Effector memory CD8-positive, alpha-beta T cell (primary cell): ENCODE measurements at regions not wholly inside any gene's neighbourhood (a gene's known extent, or its start where the extent isn't known, plus 50 kb on each side); places are given as distances from the start of the nearest gene placed in this dataset.

Experiments
- ATAC-seq: fragments of 150-1000 bp; cut with Tn5 transposase; replicated peaks from 2 replicates; pipeline ENCODE4 v1.10.0; 2021; ENCODE audit warnings: mild to moderate bottlenecking, moderate library complexity
- DNase-seq, 3 experiments: peaks; one replicate each; pipeline ENCODE4 v3.0.0; 2021
- H3K27ac Mint-ChIP-seq, 2 donors: one replicate each; pipeline ENCODE4 v1.8.0; 2022; ENCODE audit warnings: mild to moderate bottlenecking in 2 of 2, mixed read lengths in 2 of 2, moderate library complexity in 2 of 2
- H3K27me3 Mint-ChIP-seq, 2 donors: one replicate each; pipeline ENCODE4 v1.8.0; 2022; ENCODE audit warnings: mixed read lengths in 2 of 2
- H3K36me3 Mint-ChIP-seq: one replicate; pipeline ENCODE4 v1.8.0; 2022; ENCODE audit warnings: mild to moderate bottlenecking, moderate library complexity, mixed read lengths; ENCODE audit not compliant: insufficient read depth
- H3K4me1 Mint-ChIP-seq, 2 donors: one replicate each; pipeline ENCODE4 v1.8.0; 2022; ENCODE audit warnings: low read depth in 2 of 2, mixed read lengths in 2 of 2
- H3K4me3 Mint-ChIP-seq, 2 donors: one replicate each; pipeline ENCODE4 v1.8.0; 2022; ENCODE audit warnings: mild to moderate bottlenecking in 2 of 2, mixed read lengths in 2 of 2, moderate library complexity in 2 of 2
- H3K9me3 Mint-ChIP-seq, 2 donors: one replicate each; pipeline ENCODE4 v1.8.0; 2022; ENCODE audit warnings: mixed read lengths in 2 of 2

GRCh38 chr15:69661871-69662644 is 209.4 kb downstream of the RPLP1 start:
- ATAC-seq: no peak
- no peaks in the 10 kb centered on the region for H3K9me3 Mint-ChIP-seq
- no peak overlapping the region for H3K4me3 Mint-ChIP-seq
- H3K27ac Mint-ChIP-seq: no peak overlapping the region
- H3K4me1 Mint-ChIP-seq: peaks cover 24 to 37% of the 10 kb centered on the region in 2 donors
- no peaks in the 10 kb centered on the region for H3K36me3 Mint-ChIP-seq
- no peak for DNase-seq
- H3K27me3 Mint-ChIP-seq: no peaks in the 10 kb centered on the region

DNA sequence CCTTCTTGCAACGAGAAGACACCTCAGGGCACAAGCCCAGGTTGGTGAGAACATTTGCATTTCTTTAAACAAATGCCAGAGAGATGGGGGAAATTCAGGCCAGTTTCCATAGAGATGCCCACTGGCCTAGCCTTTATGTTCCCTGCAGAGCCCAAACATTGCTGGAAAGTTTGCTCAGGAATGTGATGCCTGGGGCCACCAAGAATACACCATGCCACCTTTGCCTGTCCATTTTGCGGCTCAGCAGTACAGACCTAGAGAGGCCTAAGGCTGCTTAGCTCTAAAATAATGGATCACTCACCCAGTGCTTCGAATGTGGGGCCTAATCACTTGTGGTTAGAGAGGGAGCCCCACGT is 210.0 kb downstream of the RPLP1 start:
- Mint-ChIP-seq H3K27me3 (no peaks in the 10 kb centered on the region), H3K4me1 (peaks cover 24 to 40% of the 10 kb centered on the region in 2 donors), H3K4me3 (no peak overlapping the region), H3K9me3 (no peaks in the 10 kb centered on the region), H3K36me3 (no peaks in the 10 kb centered on the region), H3K27ac (peak overlapping the region in 1 of 2 donors; percentile 14)
- ATAC-seq (no peak), DNase-seq (no peak)

GRCh38 chr15:69663441-69663840 is 210.8 kb downstream of the RPLP1 start:
- Mint-ChIP-seq H3K27ac (no peak overlapping the region), H3K4me3 (no peak overlapping the region), H3K9me3 (no peaks in the 10 kb centered on the region)

DNA sequence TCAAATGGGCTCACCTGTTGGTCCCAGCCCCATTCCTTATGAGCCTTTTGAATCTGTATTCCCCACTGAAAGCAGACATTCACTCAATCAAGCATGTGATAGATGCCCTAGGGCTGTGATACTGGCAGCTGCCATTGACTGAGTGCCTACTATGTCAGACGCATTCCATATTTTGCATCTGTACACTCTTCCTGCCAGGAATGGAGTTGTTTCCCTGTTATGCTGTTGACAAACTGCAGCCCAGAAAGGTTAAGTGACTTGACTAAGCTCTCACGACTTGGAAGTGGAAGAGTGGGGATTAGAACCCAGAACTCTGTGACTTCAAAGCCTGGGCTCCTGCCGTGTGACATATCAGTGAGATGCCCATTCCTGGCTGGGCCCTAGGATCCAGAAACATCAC is 211.4 kb downstream of the RPLP1 start:
- DNase-seq (no peak), ATAC-seq (no peak)
- H3K27ac Mint-ChIP-seq: no peak overlapping the region
- H3K4me1 Mint-ChIP-seq: peaks cover 38 to 52% of the 10 kb centered on the region in 2 donors
- no peak overlapping the region for H3K4me3 Mint-ChIP-seq
- no peaks in the 10 kb centered on the region for H3K36me3 Mint-ChIP-seq
- no peaks in the 10 kb centered on the region for H3K27me3 Mint-ChIP-seq
- H3K9me3 Mint-ChIP-seq: no peaks in the 10 kb centered on the region

More at GRCh38 chr15:69663441-69663840, 210.8 kb downstream of the RPLP1 start:
- ATAC-seq (no peak), DNase-seq (no peak)
- Mint-ChIP-seq H3K36me3 (no peaks in the 10 kb centered on the region), H3K27me3 (no peaks in the 10 kb centered on the region), H3K4me1 (peaks cover 32 to 48% of the 10 kb centered on the region in 2 donors)

GRCh38 chr15:69664572-69665571 is 212.3 kb downstream of the RPLP1 start:
- DNase-seq: no peak
- Mint-ChIP-seq H3K27me3 (no peaks in the 10 kb centered on the region), H3K27ac (peak overlapping the region; percentile 36 to 71), H3K4me3 (peak overlapping the region in 1 of 2 donors; percentile 39), H3K36me3 (no peaks in the 10 kb centered on the region), H3K4me1 (peaks cover 47 to 61% of the 10 kb centered on the region in 2 donors), H3K9me3 (no peaks in the 10 kb centered on the region)
- ATAC-seq: no peak

- Mint-ChIP-seq H3K4me1 (peaks cover 55 to 66% of the 10 kb centered on the region in 2 donors), H3K4me3 (peak overlapping the region in 1 of 2 donors; percentile 52), H3K27me3 (no peaks in the 10 kb centered on the region), H3K27ac (peak overlapping the region; percentile 36 to 71), H3K36me3 (no peaks in the 10 kb centered on the region), H3K9me3 (no peaks in the 10 kb centered on the region)
- DNase-seq: no peak
- ATAC-seq: no peak
Observed at GRCh38 chr15:69665641-69666111, 213.1 kb downstream of the RPLP1 start.

GRCh38 chr15:69666441-69666882 is 213.8 kb downstream of the RPLP1 start:
- Mint-ChIP-seq H3K4me1 (peaks cover 59 to 69% of the 10 kb centered on the region in 2 donors), H3K4me3 (peak overlapping the region; percentile 40 to 52), H3K36me3 (no peaks in the 10 kb centered on the region), H3K9me3 (no peaks in the 10 kb centered on the region), H3K27ac (peak overlapping the region; percentile 36 to 71), H3K27me3 (no peaks in the 10 kb centered on the region)
- no peak for ATAC-seq
- no peak for DNase-seq

DNA sequence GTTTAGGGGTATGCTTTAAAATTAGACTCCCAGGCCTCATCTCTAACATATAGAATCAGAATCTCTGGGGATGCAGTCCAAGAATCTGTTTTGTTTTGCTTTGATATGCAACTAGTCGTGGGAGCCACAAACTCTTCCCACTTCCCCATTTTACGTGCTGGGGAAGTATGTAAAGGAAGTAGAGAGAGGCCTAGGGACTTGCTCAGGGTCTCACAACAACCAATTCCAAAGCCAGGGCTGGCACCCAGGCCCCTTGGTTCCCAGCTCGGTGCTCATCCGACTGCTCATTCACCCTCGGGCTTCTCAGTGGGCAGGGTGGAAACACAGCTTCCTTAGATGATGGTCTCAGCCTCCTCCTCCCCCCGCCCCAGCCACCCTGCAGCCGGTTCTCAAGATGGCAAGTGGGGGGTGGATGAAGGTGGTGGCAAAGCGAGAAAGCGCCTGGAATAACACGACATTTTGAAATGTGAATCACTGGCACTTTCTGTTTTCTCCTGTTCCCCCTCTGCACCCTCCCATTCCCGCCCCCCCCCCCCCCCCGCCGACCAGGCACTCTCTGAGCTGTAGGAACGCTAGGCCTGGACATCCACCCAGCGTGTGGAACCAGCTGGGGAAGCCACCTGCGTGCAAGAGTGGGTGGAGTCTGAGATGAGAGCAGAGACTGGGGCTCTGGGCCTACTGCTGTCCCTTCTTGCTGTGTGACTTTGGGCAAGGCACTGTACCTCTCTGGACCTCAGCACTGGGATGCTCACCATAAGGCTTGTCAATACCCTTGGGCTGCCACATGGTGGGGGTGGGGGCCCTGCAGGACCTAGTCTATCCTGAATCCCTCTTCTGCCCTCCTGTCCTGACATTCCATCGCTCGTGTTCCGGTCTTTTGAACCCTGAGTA is 214.5 kb downstream of the RPLP1 start:
- Mint-ChIP-seq H3K4me1 (peaks cover 61 to 72% of the 10 kb centered on the region in 2 donors), H3K27me3 (no peaks in the 10 kb centered on the region), H3K4me3 (peak overlapping the region; percentile 40 to 52), H3K27ac (peak overlapping the region; percentile 72 to 81), H3K36me3 (no peaks in the 10 kb centered on the region), H3K9me3 (no peaks in the 10 kb centered on the region)
- ATAC-seq (no peak), DNase-seq (no peak)

DNA sequence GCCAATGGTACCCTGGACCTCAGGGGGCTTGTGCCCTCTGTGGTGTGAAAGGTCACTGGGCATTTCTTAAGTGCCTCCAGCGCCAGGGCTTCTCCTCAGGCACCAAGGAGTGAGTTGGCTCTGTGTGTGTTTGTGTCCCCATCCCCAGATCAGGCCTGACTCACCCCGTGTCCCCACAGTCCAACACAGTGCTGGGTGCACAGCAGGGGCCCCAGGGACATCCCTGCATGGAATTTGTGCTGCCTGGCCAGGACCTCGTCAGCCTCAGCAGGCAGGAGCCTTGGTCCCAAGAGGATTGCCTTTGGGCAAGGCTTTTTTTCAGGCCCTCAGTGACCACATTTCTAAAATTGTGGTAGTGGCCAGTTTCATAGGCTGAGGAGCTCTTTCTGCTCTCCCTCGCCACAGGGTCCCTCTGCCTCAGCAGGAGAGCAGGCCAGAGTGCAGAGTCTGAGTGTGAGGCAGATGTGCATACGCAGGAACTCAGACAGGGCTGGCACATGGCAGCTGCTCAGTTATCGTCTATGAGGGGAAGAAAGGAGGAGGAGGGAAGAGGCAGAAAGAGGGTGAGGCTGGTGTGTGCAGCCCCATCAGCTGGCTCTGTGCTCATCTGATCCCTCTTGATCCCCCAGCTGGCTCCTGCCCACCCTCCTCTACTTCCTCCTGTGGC is 215.6 kb downstream of the RPLP1 start:
- DNase-seq (peak in 2 of 3 experiments; percentile 7 to 22), ATAC-seq (peak; percentile 39)
- no peaks in the 10 kb centered on the region for H3K36me3 Mint-ChIP-seq
- peak overlapping the region; percentile 65 to 70 for H3K4me3 Mint-ChIP-seq
- H3K27me3 Mint-ChIP-seq: no peaks in the 10 kb centered on the region
- H3K27ac Mint-ChIP-seq: peak overlapping the region; percentile 72 to 81
- peaks cover 56 to 63% of the 10 kb centered on the region in 2 donors for H3K4me1 Mint-ChIP-seq
- H3K9me3 Mint-ChIP-seq: no peaks in the 10 kb centered on the region

DNA sequence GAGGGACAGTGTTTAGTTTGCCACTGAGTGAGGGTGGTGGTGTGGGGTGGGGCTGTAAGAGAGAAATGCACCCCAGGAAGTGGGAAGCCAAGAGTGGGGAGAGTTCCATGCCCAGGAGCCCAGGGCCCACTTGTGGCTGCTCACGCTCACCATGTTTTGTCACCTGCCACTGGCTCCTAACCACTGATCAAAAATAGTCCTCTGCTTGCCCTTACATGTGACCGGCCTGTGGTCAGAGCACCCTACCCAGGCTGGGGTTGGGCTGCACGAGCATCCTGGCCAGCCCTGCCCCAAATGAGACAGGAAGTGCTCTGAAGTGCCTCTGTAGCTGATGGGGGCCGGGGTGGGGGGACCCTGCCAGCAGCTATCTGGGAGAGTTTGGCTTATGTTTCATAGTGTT is 216.3 kb downstream of the RPLP1 start:
- peak overlapping the region; percentile 72 to 81 for H3K27ac Mint-ChIP-seq
- DNase-seq: peak; percentile 58 to 63 (median 61)
- H3K4me1 Mint-ChIP-seq: peaks cover 53 to 61% of the 10 kb centered on the region in 2 donors
- peak overlapping the region; percentile 65 to 70 for H3K4me3 Mint-ChIP-seq
- no peaks in the 10 kb centered on the region for H3K9me3 Mint-ChIP-seq
- no peaks in the 10 kb centered on the region for H3K36me3 Mint-ChIP-seq
- peak; percentile 84 for ATAC-seq
- no peaks in the 10 kb centered on the region for H3K27me3 Mint-ChIP-seq

GRCh38 chr15:69669446-69669845 is 216.8 kb downstream of the RPLP1 start:
- no peaks in the 10 kb centered on the region for H3K9me3 Mint-ChIP-seq
- H3K36me3 Mint-ChIP-seq: no peaks in the 10 kb centered on the region
- peaks cover 53 to 60% of the 10 kb centered on the region in 2 donors for H3K4me1 Mint-ChIP-seq
- peak overlapping the region; percentile 72 to 81 for H3K27ac Mint-ChIP-seq
- DNase-seq (no peak), ATAC-seq (no peak)
- H3K4me3 Mint-ChIP-seq: peak overlapping the region; percentile 65 to 70
- peaks cover 0 to 2% of the 10 kb centered on the region in 2 donors for H3K27me3 Mint-ChIP-seq

GRCh38 chr15:69673291-69673881 is 220.8 kb downstream of the RPLP1 start:
- Mint-ChIP-seq H3K4me1 (peaks cover 34 to 36% of the 10 kb centered on the region in 2 donors), H3K27ac (no peak overlapping the region), H3K4me3 (no peak overlapping the region), H3K36me3 (no peaks in the 10 kb centered on the region), H3K27me3 (peaks cover 0 to 13% of the 10 kb centered on the region in 2 donors), H3K9me3 (no peaks in the 10 kb centered on the region)
- no peak for DNase-seq
- ATAC-seq: no peak
